HT-29 (cell line): ENCODE measurements at regions not wholly inside any gene's neighbourhood (a gene's known extent, or its start where the extent isn't known, plus 50 kb on each side); places are given as distances from the start of the nearest gene placed in this dataset. TPM values are rescaled to one million over a fixed set of nuclear protein-coding genes. Genes with fewer than 3 reads are reported as not detected.

Experiments used
- small RNA-seq: library from RNA; depleted of rRNA; stranded (forward); fragments of <200 nt; gene quantifications from one replicate; pipeline ENCODE3, GENCODE V24; 2014

Small RNA genes lying in the stretch of these regions (small RNA-seq; reads per million reads assigned to genes)
- not detected for gene RF02109
- not detected for gene RF02110
